H1 (cell line): ENCODE measurements at regions not wholly inside any gene's neighbourhood (a gene's known extent, or its start where the extent isn't known, plus 50 kb on each side); places are given as distances from the start of the nearest gene placed in this dataset.

Source experiments
- CTCF ChIA-PET: fragments of 300-600 bp; sonication (Branson Sonifier 250); formaldehyde crosslinking; loops from one replicate; lab custom pipeline; 2021; ENCODE audit not compliant: partially characterized antibody; lab: Charles Lee
- POLR2A ChIA-PET: fragments of 300-600 bp; sonication (Branson Sonifier 250); formaldehyde crosslinking; loops from one replicate; lab custom pipeline; 2021; ENCODE audit warnings: inconsistent platforms; ENCODE audit not compliant: partially characterized antibody; lab: Charles Lee
- DNase-seq, 2 experiments: peaks; one replicate each; pipeline versions ENCODE4 v3.0.0 to v3.0.0-alpha.2; 2010 to 2022; ENCODE audit warnings: low spot score in 2 of 2, low read depth in 1 of 2, mixed read lengths in 1 of 2
- FAIRE-seq: peaks from 2 replicates; lab custom pipeline; 2011; peaks lifted over from hg19 to GRCh38; lab: Jason Lieb, UNC
- H2AFZ ChIP-seq: 2 replicates; pipeline ENCODE4 v1.8.1; 2012; ENCODE audit warnings: low read length, inconsistent platforms
- H2AK5ac ChIP-seq: 2 replicates; pipeline ENCODE4 v1.6.1; 2013; ENCODE audit warnings: low read depth, low read length
- H2BK120ac ChIP-seq: replicated peaks from 2 replicates; pipeline ENCODE3; 2013; ENCODE audit warnings: low read depth, low read length, inconsistent platforms
- H2BK12ac ChIP-seq: 2 replicates; pipeline ENCODE4 v1.6.1; 2013; ENCODE audit warnings: low read depth, low read length
- H2BK15ac ChIP-seq: 2 replicates; pipeline ENCODE4 v1.6.1; 2013; ENCODE audit warnings: low read length
- H2BK20ac ChIP-seq: 2 replicates; pipeline ENCODE4 v1.6.1; 2013; ENCODE audit warnings: low read length
- H2BK5ac ChIP-seq: 2 replicates; pipeline ENCODE4 v1.6.1; 2013; ENCODE audit warnings: low read depth, low read length
- H3K14ac ChIP-seq: 2 replicates; pipeline ENCODE4 v1.6.1; 2013; ENCODE audit warnings: inconsistent platforms; ENCODE audit not compliant: insufficient read length
- H3K18ac ChIP-seq: 2 replicates; pipeline ENCODE4 v1.6.1; 2013; ENCODE audit warnings: low read length; ENCODE audit errors: extremely low read depth
- H3K23ac ChIP-seq: 2 replicates; pipeline ENCODE4 v1.6.1; 2013; ENCODE audit warnings: inconsistent platforms; ENCODE audit not compliant: insufficient read length
- H3K23me2 ChIP-seq: 2 replicates; pipeline ENCODE4 v1.6.1; 2013; ENCODE audit warnings: low read depth, low read length
- H3K27ac ChIP-seq: 2 replicates; pipeline ENCODE4 v1.6.1; 2011; ENCODE audit warnings: low read depth, low read length, inconsistent platforms
- H3K27me3 ChIP-seq, 4 experiments: replicated peaks in 1 of 4; 1 replicate in 1 of 4; 2 replicates in 3 of 4; pipeline versions ENCODE4 v1.6.1 to v1.8.1; 2011 to 2013; ENCODE audit warnings: low read length in 3 of 4, mild to moderate bottlenecking in 3 of 4, inconsistent platforms in 2 of 4, mixed read lengths in 2 of 4, moderate library complexity in 1 of 4; ENCODE audit not compliant: control insufficient read depth in 3 of 4, insufficient read depth in 3 of 4; ENCODE audit errors: extremely low read depth in 1 of 4
- H3K36me3 ChIP-seq, 4 experiments: 2 replicates each; pipeline versions ENCODE4 v1.6.1 to v1.8.1; 2011 to 2013; ENCODE audit warnings: mild to moderate bottlenecking in 4 of 4, low read length in 3 of 4, moderate library complexity in 2 of 4, control low read depth in 1 of 4, inconsistent platforms in 1 of 4; ENCODE audit not compliant: insufficient read depth in 4 of 4, control insufficient read depth in 2 of 4
- H3K4ac ChIP-seq: replicated peaks from 2 replicates; pipeline ENCODE3; 2013; ENCODE audit warnings: low read length, low read depth, mixed read lengths, inconsistent platforms; ENCODE audit not compliant: insufficient read length
- H3K4me1 ChIP-seq, 4 experiments: replicated peaks in 1 of 4; 1 replicate in 1 of 4; 2 replicates in 3 of 4; pipeline versions ENCODE4 v1.6.1 to v1.8.1; 2011 to 2013; ENCODE audit warnings: low read length in 3 of 4, inconsistent platforms in 2 of 4, mixed read lengths in 1 of 4; ENCODE audit not compliant: insufficient read depth in 4 of 4, control insufficient read depth in 3 of 4
- H3K4me2 ChIP-seq, 2 experiments: 2 replicates each; pipeline versions ENCODE4 v1.6.1 to v1.8.1; 2011 to 2013; ENCODE audit warnings: low read depth in 2 of 2, low read length in 2 of 2, control low read depth in 1 of 2, inconsistent platforms in 1 of 2, mild to moderate bottlenecking in 1 of 2; ENCODE audit not compliant: insufficient read depth in 1 of 2
- H3K4me3 ChIP-seq, 4 experiments: fragments of 200-600, 300-600 bp in 1 of 4; sonication (generic), shearing (Covaris generic), sonication (Bioruptor Twin) in 1 of 4; 2 replicates each; pipeline versions ENCODE4 v1.5.1 to v1.8.1; 2011 to 2016; ENCODE audit warnings: low read length in 4 of 4, low read depth in 3 of 4, control low read depth in 2 of 4, inconsistent platforms in 2 of 4, mild to moderate bottlenecking in 2 of 4, mixed read lengths in 1 of 4, moderate library complexity in 1 of 4; ENCODE audit not compliant: insufficient read depth in 2 of 4; ENCODE audit errors: extremely low read depth in 1 of 4
- H3K56ac ChIP-seq: replicated peaks from 2 replicates; pipeline ENCODE3; 2013; ENCODE audit warnings: low read depth, mild to moderate bottlenecking, mixed read lengths, low read length, inconsistent platforms; ENCODE audit not compliant: insufficient read length
- H3K79me1 ChIP-seq: 2 replicates; pipeline ENCODE4 v1.6.1; 2013; ENCODE audit warnings: low read depth, low read length, control low read depth
- H3K79me2 ChIP-seq, 2 experiments: 2 replicates each; pipeline versions ENCODE4 v1.6.1 to v1.8.1; 2012 to 2013; ENCODE audit warnings: low read length in 2 of 2, mild to moderate bottlenecking in 2 of 2, inconsistent platforms in 1 of 2; ENCODE audit not compliant: insufficient read depth in 2 of 2, control insufficient read depth in 1 of 2
- H3K9ac ChIP-seq, 4 experiments: replicated peaks in 1 of 4; 1 replicate in 1 of 4; 2 replicates in 3 of 4; pipeline versions ENCODE4 v1.6.1 to v1.8.1; 2011 to 2013; ENCODE audit warnings: low read depth in 3 of 4, low read length in 3 of 4, control low read depth in 2 of 4, mild to moderate bottlenecking in 2 of 4, moderate library complexity in 2 of 4, inconsistent platforms in 1 of 4; ENCODE audit errors: extremely low read depth in 1 of 4
- H3K9me3 ChIP-seq, 2 experiments: 2 replicates each; pipeline versions ENCODE4 v1.6.1 to v1.8.1; 2012 to 2013; ENCODE audit warnings: mild to moderate bottlenecking in 2 of 2, moderate library complexity in 2 of 2, control low read depth in 1 of 2, inconsistent platforms in 1 of 2, low read depth in 1 of 2, low read length in 1 of 2, mixed read lengths in 1 of 2; ENCODE audit not compliant: insufficient read depth in 2 of 2
- H4K20me1 ChIP-seq, 2 experiments: replicated peaks in 1 of 2; 2 replicates each; pipeline versions ENCODE3 to v1.8.1; 2011 to 2013; ENCODE audit warnings: inconsistent platforms in 2 of 2, low read length in 2 of 2, mild to moderate bottlenecking in 1 of 2; ENCODE audit not compliant: insufficient read depth in 2 of 2, control insufficient read depth in 1 of 2
- H4K5ac ChIP-seq: 2 replicates; pipeline ENCODE4 v1.6.1; 2013; ENCODE audit warnings: low read length, low read depth, mixed read lengths, inconsistent platforms; ENCODE audit not compliant: insufficient read length
- H4K8ac ChIP-seq: 2 replicates; pipeline ENCODE4 v1.8.0; 2013; ENCODE audit warnings: mild to moderate bottlenecking, moderate library complexity, low read length, inconsistent platforms; ENCODE audit not compliant: insufficient read depth; ENCODE audit errors: extremely low read depth
- H4K91ac ChIP-seq: replicated peaks from 2 replicates; pipeline ENCODE3; 2013; ENCODE audit warnings: low read length, mixed read lengths, inconsistent platforms; ENCODE audit not compliant: insufficient read length
- BACH1 ChIP-seq: IDR thresholded peaks from 2 replicates; pipeline ENCODE4 v1.6.1; 2012; ENCODE audit warnings: low read length, improper control_type of control experiment
- BRCA1 ChIP-seq: IDR thresholded peaks from 2 replicates; pipeline ENCODE4 v1.6.1; 2012; ENCODE audit warnings: low read depth, low read length, improper control_type of control experiment
- CBX8 ChIP-seq: fragments of 300-800, 300-1000 bp; sonication (generic); IDR thresholded peaks from 2 replicates; pipeline ENCODE4 v1.7.1; 2016; ENCODE audit warnings: low read depth, low read length, borderline replicate concordance
- KDM4A ChIP-seq: IDR thresholded peaks from one replicate; pipeline ENCODE4 v1.7.1; 2012; ENCODE audit warnings: low read depth, mild to moderate bottlenecking, moderate library complexity, low read length, inconsistent platforms; ENCODE audit not compliant: severe bottlenecking
- WGBS, 2 experiments: shearing (Covaris generic) in 1 of 2; methylation state at CpG; one replicate each; pipeline versions ENCODE4 v1.1.6 to v1.1.7; 2013 to 2015; ENCODE audit warnings: low lambda C conversion rate in 2 of 2, mixed read lengths in 2 of 2, inconsistent platforms in 1 of 2, low coverage in 1 of 2, missing lambda C conversion rate in 1 of 2; ENCODE audit not compliant: insufficient replicate concordance in 2 of 2, insufficient coverage in 1 of 2, insufficient read length in 1 of 2; ENCODE audit errors: extremely low coverage in 1 of 2, missing lambda C conversion rate in 1 of 2; 5-methylcytosine and 5-hydroxymethylcytosine counted together

DNA sequence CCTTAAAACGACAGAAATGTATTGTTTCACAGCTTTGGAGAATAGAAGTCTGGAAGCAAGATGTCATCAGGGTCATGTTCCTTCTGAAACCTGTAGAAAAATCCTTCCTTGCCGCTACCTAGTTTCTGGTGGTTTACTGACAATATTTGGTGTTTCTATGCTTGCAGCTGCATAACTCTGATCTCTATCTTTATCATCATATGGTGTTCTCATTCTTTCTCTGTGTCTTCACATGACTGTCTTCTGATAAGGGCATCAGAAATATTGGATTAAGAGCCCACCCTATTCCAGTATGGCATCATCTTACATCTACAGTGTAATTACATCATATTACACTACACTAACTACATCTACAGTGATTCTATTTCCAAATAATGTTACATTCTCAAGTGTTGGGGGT is 148.0 kb downstream of the MANEA start:
- Histone ChIP-seq H3K56ac (no peak overlapping the region), H3K79me2 (no peaks in the 10 kb centered on the region), H4K91ac (no peak overlapping the region), H3K23me2 (no peaks in the 10 kb centered on the region; the same call in 1 of the 2 replicates), H3K36me3 (no peaks in the 10 kb centered on the region), H2BK20ac (no peak overlapping the region), H2BK120ac (no peak overlapping the region), H2AK5ac (no peak overlapping the region), H3K9ac (no peak overlapping the region), H2BK15ac (no peak overlapping the region), H3K4me1 (no peaks in the 10 kb centered on the region), H4K20me1 (no peaks in the 10 kb centered on the region), H3K4me3 (no peak overlapping the region), H3K4ac (no peak overlapping the region), H4K5ac (no peak overlapping the region), H4K8ac (no peak overlapping the region), H3K23ac (no peak overlapping the region), H3K18ac (no peak overlapping the region), H2BK5ac (no peak overlapping the region), H3K27ac (no peak overlapping the region), H2AFZ (0 out of 2 replicates have a peak overlapping the region, but pooled peaks have one; percentile 57), H2BK12ac (no peak overlapping the region), H3K27me3 (no peaks in the 10 kb centered on the region), H3K79me1 (no peaks in the 10 kb centered on the region), H3K14ac (no peak overlapping the region), H3K9me3 (no peaks in the 10 kb centered on the region; a peak in 1 of 4 replicates), H3K4me2 (no peak overlapping the region)
- ChIA-PET POLR2A (no interaction called here), CTCF (no interaction called here)
- FAIRE-seq, result no peak
- no peak for DNase-seq
- TF ChIP-seq BRCA1 (no peak), BACH1 (no peak), KDM4A (no peak), CBX8 (no peak)
- whole genome bisulfite sequencing, 2 experiments, result 90% methylated on average over 2 of the region's 2 CpGs; no CpG with 5 or more reads in 1 of the 2 experiments
